ENCODE measurements at regions not wholly inside any gene's neighbourhood (a gene's known extent, or its start where the extent isn't known, plus 50 kb on each side); places are given as distances from the start of the nearest gene placed in this dataset.

GRCh38 chr5:68480335-68480940, 264.9 kb downstream of the PIK3R1 start:
- DNase-seq (ENCODE audit: low read depth): no peak

GRCh38 chr5:68482199-68482598, 266.6 kb downstream of the PIK3R1 start:
- DNase-seq (ENCODE audit: low read depth): no peak

- DNase-seq (ENCODE audit: low read depth): no peak
Measured at GRCh38 chr5:68484307-68485068, 268.9 kb downstream of the PIK3R1 start.

- DNase-seq (ENCODE audit: low read depth): no peak
Measured at GRCh38 chr5:68489556-68489955, 274.0 kb downstream of the PIK3R1 start.

GRCh38 chr5:68490406-68490805, 274.9 kb downstream of the PIK3R1 start:
- DNase-seq (ENCODE audit: low read depth): no peak

GRCh38 chr5:68494771-68495170, 279.2 kb downstream of the PIK3R1 start:
- DNase-seq (ENCODE audit: low read depth): no peak

- DNase-seq (ENCODE audit: low read depth): no peak
Measured at GRCh38 chr5:68499987-68500386, 284.4 kb downstream of the PIK3R1 start.

- DNase-seq (ENCODE audit: low read depth): no peak
Measured at GRCh38 chr5:68500813-68501212, 285.3 kb downstream of the PIK3R1 start.

- DNase-seq (ENCODE audit: low read depth): no peak
Measured at GRCh38 chr5:68502531-68502930, 287.0 kb downstream of the PIK3R1 start.

- DNase-seq (ENCODE audit: low read depth): no peak
Measured at GRCh38 chr5:68504306-68504705, 288.8 kb downstream of the PIK3R1 start.

GRCh38 chr5:68505917-68506860, 290.6 kb downstream of the PIK3R1 start:
- DNase-seq (ENCODE audit: low read depth): no peak

- no peak for DNase-seq (ENCODE audit: low read depth)
Measured at GRCh38 chr5:68515514-68515913, 300.0 kb downstream of the PIK3R1 start.

GRCh38 chr5:68518286-68518685, 302.7 kb downstream of the PIK3R1 start:
- DNase-seq (ENCODE audit: low read depth): no peak

- DNase-seq (ENCODE audit: low read depth): no peak
Measured at GRCh38 chr5:68519143-68519542, 303.6 kb downstream of the PIK3R1 start.

GRCh38 chr5:68521776-68522175, 306.2 kb downstream of the PIK3R1 start:
- DNase-seq (ENCODE audit: low read depth): no peak

- no peak for DNase-seq (ENCODE audit: low read depth)
Measured at GRCh38 chr5:68522863-68523262, 307.3 kb downstream of the PIK3R1 start.

- no peak for DNase-seq (ENCODE audit: low read depth)
Measured at GRCh38 chr5:68528821-68529273, 313.3 kb downstream of the PIK3R1 start.

GRCh38 chr5:68529581-68529980, 314.0 kb downstream of the PIK3R1 start:
- DNase-seq (ENCODE audit: low read depth): no peak

- DNase-seq (ENCODE audit: low read depth): no peak
Measured at GRCh38 chr5:68531970-68532369, 316.4 kb downstream of the PIK3R1 start.

- DNase-seq (ENCODE audit: low read depth): no peak
Measured at GRCh38 chr5:68533051-68533450, 317.5 kb downstream of the PIK3R1 start.

GRCh38 chr5:68533571-68534084, 318.1 kb downstream of the PIK3R1 start:
- DNase-seq (ENCODE audit: low read depth): no peak
